GM12892 (cell line): ENCODE measurements at regions not wholly inside any gene's neighbourhood (a gene's known extent, or its start where the extent isn't known, plus 50 kb on each side); places are given as distances from the start of the nearest gene placed in this dataset.

Experiments
- DNase-seq: peaks from one replicate; pipeline ENCODE4 v3.0.0; 2011; ENCODE audit not compliant: insufficient read length
- FAIRE-seq: peaks from 2 replicates; lab custom pipeline; 2011; peaks lifted over from hg19 to GRCh38; lab: Jason Lieb, UNC
- POLR2A ChIP-seq: IDR thresholded peaks from 2 replicates; pipeline ENCODE4 v1.6.1; 2011; ENCODE audit warnings: low read depth, low read length, control low read depth
- POLR2AphosphoS5 ChIP-seq: IDR thresholded peaks from 2 replicates; pipeline ENCODE4 v1.6.1; 2011; ENCODE audit warnings: low read depth, low read length, control low read depth
- TAF1 ChIP-seq: IDR thresholded peaks from 2 replicates; pipeline ENCODE4 v1.6.1; 2011; ENCODE audit warnings: low read depth, mild to moderate bottlenecking, control low read depth, low read length, borderline replicate concordance

DNA sequence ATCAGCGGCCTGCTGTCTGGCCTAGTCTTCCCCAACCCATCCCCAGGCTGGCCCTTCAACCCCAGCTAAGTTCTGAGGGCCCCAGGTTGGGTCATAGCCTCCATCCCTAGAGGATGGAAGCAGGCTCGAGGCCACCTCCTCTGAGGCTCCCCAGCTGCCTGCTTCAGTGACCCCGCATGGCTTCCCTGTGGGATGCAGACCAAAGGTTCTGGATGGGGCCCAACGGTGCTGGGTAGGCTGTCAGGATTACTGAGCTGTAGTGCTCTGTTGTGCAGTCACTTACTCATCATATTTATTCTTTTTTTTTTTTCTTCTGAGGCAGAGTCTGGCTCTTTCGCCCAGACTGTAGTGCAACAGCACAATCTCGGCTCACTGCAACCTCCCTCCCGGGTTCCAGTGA is 92.0 kb downstream of the IRF2BPL start:
- no peak for FAIRE-seq
- DNase-seq: no peak
- no peak for TF ChIP-seq POLR2A
- TF ChIP-seq POLR2AphosphoS5: no peak
- no peak for TF ChIP-seq TAF1

DNA sequence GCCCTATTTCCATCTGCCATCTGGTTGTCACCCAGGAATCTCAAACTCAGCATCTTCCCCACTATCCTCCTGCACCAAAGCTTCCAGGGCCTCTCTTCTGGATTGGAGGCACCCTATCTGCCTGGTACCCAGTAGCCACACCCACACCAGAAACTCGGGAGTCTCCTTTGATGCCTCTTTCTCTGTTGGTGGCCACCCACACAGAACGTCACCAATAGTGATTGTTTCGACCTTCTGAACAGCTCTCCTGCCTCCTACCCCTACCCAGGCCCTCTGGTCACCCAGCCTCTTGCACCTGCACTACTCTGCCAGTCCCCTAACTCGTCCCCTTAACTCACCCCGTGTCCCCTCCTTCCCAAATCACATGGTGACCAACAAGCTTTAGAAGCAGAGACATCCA is 95.0 kb downstream of the IRF2BPL start:
- DNase-seq (no peak), FAIRE-seq (no peak)
- TF ChIP-seq POLR2A (no peak), TAF1 (no peak), POLR2AphosphoS5 (no peak)

DNA sequence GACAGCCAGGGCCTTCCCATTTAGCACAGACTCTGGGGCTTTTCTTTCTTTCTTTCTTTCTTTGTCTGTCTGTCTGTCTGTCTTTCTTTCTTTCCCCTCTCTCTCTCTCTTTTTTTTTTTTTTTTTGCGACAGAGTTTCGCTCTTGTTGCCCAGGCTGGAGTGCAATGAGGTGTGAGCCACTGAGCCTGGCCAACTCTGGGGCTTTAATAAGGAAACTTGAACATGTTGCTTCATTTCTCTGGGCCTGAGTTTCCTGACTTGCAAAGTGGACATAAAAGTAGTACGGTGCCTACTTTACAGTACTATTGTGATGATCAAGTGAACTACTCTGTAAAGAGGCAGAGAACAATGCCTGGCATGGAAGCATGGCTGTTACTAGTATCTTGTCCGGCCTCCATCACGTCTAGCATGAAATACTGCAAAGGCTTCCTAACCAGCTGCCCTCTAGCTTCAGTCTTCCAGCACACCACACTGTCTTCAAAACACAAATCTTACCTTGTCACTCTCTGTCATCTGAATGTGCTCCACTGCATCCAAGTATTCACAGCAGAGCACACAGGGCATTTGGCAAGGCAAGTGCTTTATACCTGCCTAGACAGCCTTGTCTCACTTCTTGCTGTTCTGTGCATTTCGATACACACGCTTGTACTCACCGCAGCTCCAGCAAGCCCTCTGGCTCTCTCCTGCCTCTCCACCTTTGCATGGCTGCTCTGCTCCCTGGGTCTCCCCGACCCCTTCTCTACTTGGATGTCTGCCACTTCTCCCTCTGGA is 96.7 kb downstream of the IRF2BPL start:
- FAIRE-seq (no peak), DNase-seq (no peak)
- TF ChIP-seq TAF1 (no peak), POLR2A (no peak), POLR2AphosphoS5 (no peak)

DNA sequence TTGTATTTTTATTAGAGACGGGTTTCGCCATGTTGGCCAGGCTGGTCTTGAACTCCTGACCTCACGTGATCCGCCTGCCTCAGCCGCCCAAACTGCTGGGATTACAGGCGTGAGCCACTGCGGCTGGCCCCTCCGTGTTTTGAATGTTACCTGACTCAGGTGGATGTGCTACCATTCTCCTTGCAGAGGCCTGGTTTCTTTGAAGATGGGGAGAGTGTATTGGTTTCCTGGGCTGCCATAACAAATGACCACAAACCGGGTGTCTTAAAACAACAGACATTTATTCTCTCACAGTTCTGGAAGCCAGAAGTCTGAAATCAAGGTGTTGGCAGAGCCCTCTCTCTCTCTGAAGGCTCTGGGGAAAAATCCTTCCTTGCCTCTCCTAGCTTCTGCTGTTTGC is 98.0 kb downstream of the IRF2BPL start:
- TF ChIP-seq TAF1: no peak
- no peak for TF ChIP-seq POLR2AphosphoS5
- TF ChIP-seq POLR2A: no peak
- FAIRE-seq (no peak), DNase-seq (no peak)

DNA sequence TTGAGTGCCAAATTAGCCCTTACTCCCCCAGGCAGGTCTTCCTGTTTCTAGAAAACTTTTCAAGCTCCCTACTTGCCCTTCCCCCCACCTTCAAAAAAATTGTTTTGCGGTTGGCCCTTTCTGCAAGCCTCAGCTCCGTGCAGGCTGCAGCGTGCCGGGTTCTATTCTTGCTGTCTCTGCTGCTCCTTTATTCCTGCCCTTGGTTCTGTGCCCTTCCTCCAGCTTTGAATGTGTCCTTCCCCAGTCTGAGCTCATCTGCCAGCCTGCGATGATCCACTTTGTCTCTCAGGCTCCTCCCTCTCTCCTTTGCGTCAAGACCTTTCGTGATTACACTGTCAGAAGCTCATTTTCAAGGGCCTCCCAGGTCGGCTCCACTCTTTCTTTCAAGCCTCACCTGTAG is 98.6 kb downstream of the IRF2BPL start:
- TF ChIP-seq POLR2A (no peak), POLR2AphosphoS5 (no peak), TAF1 (no peak)
- DNase-seq (no peak), FAIRE-seq (peak; percentile 9)

DNA sequence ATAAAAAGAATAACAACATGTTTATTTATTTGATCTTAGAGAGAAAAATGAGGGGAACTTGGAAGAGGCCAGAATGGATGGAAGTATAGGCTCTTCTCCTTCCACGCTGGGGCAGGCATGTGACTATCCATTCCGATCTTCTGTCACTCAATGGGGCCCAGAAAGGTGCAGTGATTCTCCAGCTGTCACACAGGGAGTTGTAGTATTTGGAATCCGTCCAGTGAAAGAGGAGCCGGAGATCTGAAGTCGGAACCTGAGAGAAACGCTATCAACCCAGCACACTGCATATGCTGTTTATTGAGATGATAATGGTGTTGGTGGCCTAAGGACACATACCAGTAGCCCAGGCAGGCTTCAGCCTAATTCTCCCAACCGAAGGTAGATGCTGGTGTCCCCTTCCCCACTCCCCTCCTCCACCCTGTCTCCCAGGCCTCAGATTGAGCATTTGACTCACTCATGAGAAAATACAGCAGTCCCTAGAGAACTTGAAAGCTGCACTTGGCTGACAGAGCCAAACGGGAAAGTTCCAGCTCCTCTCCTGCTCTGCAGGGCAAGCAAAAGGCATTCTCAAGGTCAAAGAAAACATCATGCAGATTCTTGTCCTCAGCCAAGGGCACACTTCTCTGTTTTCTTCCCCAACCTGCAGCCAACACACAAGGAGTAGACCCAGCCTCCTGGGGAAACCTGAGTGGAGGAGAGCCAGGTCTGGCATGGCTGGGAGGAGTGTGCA is 100.4 kb downstream of the IRF2BPL start:
- DNase-seq: no peak
- TF ChIP-seq POLR2A (no peak), POLR2AphosphoS5 (no peak), TAF1 (no peak)
- no peak for FAIRE-seq

DNA sequence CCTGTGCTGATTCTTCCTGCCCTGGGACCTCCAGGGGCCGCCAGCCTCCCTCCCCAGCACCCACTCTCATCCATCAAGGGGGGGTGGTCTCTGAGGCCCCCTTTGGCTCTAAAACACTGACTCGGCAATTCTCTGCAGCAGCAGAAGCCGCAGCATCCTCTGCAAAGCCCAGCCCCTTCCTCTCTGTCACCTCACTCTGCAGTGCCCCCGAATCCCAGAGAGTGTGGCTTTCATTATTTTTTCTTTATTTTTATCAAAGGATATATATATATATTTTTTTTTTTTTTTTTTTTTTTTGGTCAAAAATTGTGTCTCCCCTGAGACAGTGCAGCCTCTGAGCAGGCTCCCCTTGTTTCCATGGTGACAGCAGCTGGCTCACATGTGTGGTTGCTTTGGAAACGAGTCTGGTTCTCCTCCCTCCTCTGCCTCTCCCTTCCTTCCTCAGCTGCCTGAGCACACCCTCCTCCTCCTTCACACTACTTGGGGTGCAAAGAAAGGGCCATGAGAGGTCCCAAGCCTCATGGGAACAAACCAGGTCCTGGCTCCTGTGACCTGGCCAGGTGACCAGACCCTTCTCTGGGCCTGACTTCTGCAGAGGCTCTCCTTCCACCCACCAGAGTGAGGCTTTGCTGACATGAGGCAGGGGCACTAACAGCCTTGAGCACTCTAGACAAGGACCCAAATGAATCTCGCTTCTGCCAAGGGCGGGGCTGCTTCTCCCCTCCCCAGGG is 100.5 kb downstream of the LRRC74A start:
- DNase-seq (peak; percentile 64), FAIRE-seq (peak; percentile 67)
- TF ChIP-seq TAF1 (no peak), POLR2A (no peak), POLR2AphosphoS5 (no peak)

DNA sequence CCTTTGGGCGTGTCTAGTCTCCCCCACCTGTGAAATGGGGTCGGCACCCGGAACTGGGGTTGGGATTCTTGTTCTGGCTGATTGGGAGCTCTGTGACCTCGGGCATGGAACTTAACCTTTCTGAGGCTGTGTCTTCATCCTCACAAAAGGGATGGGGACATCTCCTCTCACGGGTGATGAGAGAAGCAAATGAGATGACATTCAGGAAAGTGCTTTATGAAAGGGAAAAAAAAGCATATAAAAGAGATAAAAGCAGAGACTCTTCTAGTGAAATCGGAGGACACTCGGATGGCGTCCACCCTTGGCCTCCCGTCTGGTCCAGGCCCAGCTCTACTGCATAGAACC is 98.9 kb downstream of the LRRC74A start:
- DNase-seq (no peak), FAIRE-seq (no peak)
- TF ChIP-seq POLR2AphosphoS5 (no peak), POLR2A (no peak), TAF1 (no peak)

DNA sequence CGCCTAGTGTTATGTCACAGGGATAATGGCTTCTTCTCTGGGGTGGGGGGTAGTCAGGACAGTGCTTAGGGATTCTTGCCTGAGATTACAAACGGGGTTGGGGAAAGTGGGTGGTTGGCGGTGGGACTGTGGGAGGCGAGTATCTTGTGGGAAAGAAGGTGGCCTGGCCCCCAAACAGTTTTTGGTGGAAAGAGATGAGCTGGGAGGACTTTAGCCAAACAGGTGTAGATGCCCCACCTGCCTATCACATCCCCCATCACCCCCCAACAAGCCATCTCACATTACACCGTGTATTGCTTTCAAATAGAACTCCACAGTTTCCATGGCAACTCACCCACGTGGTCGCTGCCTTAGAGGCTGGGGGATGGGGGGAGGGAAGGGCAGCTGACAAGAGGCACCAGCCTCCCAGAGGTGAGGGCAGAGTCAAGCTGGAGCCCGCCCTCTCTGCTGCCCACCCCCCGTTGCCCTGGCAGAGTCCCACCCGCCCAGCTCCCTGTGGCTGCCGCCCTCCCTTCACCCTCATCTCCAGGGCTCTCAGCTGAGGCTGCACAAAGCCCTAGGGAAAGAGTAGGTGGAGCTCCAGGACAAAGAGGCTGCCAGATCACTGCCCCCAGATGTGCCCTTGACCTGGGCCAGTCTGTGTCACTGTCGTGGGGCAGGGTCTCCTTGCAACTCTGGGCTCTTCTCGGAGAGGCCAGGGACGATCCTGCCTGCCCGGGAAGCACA is 98.3 kb downstream of the LRRC74A start:
- TF ChIP-seq POLR2A: no peak
- no peak for TF ChIP-seq TAF1
- TF ChIP-seq POLR2AphosphoS5: no peak
- DNase-seq (no peak), FAIRE-seq (no peak)

DNA sequence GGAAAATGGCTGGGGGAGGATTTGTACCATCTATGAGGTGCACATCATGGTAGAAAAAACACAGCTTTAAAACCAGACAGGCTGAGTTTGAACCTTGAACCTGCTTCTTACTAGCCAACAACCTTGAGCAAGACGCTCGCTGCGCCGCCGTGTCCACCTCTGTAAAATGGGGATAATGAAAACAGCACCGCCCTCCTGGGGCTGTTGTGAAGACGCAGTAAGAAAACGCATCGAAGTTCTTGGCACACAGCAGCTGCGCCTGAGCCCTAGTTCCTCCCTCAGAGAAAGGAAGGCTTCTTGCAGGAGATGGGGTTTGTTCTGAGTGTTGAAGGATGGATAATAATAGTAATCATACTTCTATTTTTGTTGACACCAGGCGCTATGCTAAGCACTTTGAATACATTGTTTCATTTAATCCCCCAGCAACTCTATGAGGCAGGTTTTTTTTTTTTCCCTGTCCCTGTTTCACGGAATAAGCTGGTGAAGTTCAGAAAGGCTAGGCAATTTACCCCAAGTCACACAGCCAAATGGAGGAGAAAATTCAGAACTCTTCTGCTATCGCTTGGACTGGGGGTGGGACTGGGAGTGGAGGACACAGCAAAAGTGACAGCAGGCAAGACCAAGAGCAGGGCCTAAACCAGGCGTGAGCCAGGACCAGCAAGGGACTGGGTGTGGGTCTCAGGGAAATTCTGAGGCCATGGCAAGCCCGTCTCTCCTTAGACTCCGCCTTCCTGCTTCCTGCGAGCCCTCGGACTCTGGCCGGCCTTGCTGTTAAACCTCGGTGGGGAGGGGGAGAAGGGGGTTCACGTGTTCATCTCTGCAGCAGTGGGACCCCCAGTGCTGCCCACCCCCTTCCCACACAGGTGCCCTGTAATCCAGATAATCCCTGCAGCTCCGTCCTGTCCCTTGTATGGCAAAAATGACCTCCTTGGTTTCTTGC is 97.5 kb downstream of the LRRC74A start:
- FAIRE-seq (no peak), DNase-seq (no peak)
- TF ChIP-seq TAF1: no peak
- TF ChIP-seq POLR2AphosphoS5: no peak
- no peak for TF ChIP-seq POLR2A
